ENCODE measurements at regions not wholly inside any gene's neighbourhood (a gene's known extent, or its start where the extent isn't known, plus 50 kb on each side); places are given as distances from the start of the nearest gene placed in this dataset.

DNA sequence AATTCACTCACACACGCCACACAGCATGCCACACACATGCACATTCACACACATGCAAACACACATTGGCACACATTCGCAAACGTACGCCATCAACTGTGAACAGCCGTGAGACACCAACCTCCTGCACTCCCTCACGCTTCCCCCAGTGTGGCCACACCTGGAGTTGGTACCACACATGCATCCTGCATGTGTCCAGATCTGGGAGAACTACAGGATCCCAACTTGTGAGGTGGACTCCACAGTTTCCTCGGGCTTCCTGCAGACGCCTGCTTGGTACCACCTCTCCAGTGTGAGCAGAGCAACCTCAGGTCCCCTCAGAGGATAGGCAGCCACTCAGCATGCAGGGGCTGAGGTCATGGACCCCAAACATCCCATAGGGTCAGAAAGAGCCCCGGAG lies 239.0 kb downstream of the EIPR1 start:
- no peak for DNase-seq

DNA sequence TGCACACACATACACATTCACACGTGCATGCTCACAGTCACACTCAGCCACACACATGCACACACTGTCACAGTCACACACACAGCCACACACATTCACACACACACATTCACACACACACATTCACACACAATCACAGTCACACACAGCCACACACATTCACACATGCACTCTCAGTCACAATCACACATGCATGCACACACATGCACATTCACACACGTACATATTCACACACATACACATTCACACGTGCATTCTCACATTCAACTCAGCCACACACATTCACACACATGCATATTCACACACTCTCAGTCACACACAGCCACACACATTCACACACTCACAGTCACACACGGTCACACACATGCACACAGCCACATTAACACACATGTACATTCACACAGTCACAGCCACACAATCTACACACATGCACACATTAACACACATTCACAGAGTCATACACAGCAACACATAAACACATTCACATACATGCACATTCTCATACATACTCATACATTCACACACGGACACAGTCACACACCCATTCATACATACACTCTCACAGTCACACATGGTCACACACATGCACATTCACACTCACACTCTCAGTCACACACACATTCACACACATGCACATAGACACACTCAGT lies 239.8 kb downstream of the EIPR1 start:
- DNase-seq, result no peak

DNA sequence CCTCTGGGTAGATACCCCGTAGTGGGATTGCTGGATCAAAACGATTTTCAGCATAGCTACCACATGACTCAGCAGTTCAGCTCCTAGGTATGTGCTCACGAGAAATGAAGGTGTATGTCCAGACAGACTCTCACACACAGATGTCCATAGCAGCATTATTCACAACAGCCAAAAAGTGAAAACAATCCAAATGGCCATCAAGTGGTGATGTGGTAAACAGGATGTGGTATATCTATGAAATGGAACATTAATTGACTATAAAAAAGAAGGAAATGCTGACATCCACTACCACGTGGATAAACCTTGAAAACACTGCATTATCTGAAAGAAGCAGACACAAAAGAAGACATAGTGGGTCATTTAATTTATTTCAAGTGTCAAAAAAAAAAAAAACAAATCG lies 241.9 kb downstream of the EIPR1 start:
- no peak for DNase-seq

DNA sequence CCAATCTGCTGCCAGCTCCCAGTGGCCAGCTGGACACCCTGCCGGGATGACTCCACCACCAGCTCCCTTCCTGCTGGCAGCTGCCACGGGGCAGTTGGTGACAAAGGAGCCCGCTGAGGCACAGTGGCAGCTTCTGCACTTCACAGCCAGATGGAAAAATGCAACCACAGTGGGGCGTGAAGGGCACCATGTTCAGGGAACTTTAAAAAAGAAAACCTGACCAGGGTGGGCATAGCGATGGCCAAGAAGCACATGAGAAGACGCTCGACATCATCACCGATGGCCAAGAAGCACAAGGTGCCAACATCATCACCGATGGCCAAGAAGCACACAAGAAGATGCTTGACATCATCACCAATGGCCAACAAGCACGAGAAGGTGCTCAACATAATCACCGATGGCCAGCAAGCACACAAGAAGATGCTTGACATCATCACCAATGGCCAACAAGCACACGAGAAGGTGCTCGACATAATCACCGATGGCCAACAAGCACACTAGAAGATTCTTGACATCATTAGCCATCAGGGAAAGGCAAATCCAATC lies 243.5 kb downstream of the EIPR1 start:
- DNase-seq, result no peak

DNA sequence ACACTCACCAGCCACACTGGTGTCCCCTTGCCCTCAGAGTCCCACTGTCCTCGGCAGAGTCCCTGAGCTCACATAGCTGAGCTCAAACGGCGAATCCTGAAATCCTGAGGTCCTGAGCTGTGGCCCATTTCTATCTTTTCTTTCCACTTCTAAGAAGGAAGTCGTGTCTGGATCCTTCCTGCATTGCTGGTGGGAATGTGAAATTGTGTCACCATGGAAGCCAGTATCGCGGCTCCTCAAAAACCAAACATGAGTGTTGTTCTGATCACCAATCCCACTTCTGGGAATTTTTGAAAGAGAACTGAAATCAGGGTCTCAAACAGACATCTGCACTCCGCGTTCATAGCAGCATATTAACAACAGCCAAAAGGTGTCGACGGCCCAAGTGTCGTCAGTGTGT lies 244.7 kb downstream of the EIPR1 start:
- DNase-seq, result no peak

DNA sequence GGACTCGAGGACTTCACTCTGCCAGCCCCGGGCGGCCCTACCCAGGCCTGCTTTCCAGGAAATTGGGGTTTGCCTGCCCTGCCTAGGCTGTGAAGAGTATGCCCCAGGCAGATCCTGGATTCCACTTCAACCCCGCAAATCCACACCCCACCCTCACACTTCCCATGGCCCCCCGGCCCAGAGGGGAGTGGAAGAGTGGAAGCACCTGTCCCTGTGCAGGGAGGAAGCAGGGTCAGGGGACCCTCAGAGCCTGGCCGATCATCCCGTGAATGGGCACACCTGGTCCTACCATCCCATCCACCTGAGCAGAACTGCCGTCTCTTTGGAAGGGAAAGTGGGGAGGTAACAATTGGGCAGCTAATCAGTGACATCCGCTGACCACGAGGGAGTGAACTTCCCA lies 245.2 kb downstream of the EIPR1 start:
- no peak for DNase-seq

DNA sequence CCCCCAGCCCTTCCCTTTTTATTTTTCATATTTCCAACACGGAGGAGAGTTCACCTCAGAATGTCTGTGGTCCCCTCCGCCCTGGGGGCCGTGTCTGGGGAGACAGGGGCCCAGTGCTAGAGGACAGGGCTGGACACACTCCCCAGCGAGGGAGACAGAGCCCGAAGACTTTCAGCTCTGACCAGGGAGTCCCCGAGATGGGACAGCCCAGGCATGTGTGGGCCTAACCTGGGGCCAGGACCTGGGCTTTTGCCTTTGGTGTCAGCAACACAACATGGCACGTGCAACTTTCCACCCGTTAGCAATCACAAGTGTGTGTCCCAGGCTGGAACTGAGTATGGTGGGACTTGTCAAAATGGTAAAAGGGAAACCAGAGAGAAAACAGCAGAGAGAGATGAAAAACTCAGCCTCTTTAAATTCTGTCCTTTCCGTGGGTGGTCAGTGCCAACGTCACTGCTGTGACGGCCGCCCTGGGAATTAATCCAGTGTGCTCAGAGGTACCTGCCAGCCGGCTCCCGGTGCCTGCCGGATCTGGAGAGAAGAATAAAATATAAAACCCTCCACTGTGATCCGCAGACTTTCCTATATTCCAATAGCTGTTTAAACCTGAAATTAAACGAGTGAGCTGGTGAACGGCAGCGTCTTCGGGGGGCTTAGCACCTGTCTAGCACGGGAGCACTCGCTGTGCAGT lies 245.8 kb downstream of the EIPR1 start:
- DNase-seq, result no peak

DNA sequence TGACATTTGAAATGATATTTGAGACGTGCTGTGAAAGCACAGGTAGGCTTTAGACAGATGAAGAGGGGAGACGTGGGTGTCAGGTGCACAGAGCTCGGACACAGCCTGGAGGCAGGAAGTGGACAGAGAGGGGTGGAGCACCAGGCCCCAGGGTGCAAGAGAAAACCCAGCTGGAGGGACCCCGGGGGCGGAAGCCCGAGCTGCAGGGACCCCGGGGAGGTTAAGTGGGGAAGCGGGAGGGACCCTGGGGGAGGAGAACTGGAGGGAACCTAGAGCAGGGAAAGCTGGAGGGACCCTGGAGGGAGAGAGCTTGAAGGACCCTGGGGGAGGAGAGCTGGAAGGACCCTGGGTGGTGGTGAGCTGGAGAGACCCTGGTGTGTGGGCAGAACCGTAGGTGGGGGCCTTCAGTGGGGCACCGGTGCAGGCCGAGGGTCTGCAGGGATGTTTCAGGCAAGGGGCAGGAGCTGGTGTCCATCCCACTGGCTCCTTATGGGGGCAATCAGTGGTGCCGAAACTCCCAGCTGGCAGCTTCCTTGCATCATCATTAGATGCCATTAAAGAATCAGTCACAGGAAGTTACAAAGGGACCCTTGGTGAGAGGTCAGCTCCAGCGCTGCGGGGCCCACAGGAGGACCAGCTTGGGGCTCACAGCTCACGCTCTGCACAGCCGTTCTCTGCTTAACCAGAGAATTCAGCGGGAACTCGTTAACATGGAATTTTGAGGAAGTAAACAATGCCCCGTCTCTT lies 246.6 kb downstream of the EIPR1 start:
- no peak for DNase-seq

DNA sequence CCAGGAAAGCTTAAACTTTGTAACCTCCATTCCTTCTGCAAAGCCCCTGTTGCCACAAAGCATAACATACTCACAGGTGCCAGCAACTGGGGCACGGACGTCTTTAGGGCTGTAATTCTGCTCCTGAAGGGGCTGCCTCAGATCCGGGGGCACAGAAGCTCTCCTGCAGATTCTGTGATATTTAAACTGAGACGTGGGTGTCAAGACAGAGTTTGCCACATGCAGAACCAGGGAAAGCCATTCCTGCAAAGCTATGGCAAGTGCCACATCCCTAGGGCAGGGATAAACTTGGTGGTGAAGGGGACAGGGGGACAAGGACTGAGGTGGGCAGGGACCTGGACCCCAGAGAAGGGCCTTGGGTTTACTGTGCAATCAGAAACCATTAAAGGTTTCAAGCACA lies 247.2 kb downstream of the EIPR1 start:
- no peak for DNase-seq

DNA sequence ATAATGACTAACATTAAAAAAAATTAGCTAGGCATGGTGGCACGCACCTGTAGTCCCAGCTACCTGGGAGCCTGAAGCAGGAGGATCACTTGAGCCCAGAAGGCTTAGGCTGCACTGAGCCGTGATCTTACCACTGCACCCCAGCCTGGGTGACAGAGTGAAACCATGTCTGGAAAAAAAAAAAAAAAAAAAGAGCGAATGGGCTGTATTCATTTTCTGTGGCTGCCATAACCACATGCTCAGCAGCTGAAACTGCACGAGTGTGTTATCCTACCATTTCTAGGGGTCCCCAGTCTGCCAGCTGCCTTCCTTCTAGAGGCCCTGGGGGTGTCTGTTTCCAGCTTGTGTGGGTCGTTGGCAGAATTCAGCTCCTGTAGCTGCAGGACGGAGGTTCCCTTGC lies 247.8 kb downstream of the EIPR1 start:
- DNase-seq, result no peak

DNA sequence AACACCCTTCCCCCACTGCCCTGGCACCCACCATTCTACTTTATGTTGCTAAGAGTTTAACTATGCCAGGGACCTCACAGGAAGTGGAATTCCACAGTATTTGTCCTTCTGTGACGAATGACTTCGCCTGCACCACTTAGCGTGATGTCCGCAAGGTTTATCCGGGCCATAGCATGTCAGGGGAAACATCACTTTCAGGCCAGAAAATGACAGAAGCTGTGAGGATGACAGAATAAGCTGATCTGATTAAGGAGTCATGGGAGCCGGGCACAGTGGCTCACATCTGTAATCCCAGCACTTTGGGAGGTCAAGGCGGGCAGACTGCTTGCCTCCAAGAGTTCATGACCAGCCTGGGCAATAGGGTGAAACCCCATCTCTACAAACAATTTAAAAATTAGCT lies 248.8 kb downstream of the EIPR1 start:
- DNase-seq, result no peak

DNA sequence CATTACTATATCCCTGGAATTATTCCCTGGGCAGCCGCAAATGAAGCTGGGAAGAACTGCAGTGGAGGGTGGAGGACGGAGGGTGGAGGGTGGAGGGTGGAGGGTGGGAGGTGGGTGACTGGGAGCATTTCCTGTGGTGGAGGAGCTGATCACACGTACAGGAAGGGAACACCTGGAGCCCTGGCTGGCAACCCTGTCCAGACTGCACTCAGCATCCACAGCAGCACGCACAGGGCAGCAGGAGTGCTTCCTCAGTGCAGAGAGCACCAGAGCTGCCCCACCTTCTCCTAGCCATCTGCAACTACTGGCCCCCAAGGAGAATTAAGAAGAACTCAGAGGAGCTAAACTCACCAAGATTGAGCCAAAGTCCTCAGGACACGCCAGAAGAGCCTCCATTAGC lies 249.9 kb downstream of the EIPR1 start:
- DNase-seq, result no peak

DNA sequence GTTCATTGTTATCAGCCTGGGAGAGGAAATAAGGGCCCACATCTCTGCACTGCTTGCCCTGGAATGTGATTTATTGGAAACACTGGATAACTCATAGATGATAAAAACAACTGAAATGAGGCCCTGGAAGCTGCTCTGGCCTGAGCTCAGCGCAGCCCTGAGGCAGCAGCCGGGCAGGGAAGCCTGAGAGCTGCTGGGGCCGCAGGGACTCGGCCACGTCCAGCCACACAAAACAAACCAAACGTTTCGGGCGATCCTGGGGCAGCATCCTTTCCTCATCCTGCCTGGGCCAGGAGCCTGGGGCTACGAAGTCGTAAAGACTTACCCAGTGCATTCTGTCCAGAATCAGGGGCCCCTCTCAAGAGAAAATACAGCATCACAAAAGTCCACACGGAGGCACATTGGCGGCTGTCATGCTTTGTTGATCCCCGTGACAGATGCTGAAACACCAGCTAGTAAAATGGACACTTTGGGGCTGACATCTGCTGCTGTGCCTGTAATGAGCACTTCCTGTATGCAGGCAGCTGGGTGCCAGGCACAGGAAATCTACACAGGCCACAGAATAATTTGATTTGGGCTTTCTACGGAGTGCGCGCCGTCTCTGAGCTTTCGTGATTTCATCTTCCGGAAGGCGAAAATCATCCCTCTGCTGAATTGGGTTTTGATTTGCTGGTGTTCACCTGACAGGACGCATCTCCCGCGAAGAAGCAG lies 250.6 kb downstream of the EIPR1 start:
- no peak for DNase-seq

DNA sequence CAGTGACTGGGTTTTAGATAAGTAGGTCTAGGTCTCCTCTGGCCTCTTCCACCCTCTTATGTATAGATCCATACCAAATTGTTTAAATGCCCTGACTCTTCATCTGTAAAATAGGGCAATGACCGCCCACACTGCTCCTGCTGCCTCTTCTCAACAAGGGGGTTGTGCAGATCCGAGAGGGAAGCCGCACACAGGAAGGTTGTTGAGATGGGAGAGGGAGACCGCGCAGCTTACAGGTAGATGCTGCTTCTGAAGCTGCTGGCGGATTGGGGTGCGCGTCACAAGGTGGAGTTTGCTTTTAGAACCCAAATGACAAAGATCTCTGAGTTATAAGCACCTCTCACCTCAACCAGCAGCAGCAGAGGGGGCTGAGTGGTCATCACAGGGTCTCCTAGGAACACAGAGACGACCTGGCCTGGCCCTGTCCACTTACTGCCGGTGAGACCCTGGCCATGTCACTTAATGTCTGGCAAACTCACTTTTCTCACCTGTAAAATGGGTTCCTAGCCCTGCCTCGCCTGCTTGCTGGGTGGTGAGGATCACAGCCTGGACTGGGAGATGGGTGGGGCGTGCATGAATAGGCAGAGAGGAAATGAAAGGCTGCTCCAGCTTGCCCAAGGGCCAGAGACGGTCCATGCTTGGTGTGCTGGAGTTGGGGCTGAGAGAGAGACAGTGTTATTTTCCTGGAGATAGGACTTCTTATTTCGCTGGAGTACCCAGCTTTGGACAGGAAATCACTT lies 251.3 kb downstream of the EIPR1 start:
- DNase-seq, result no peak

DNA sequence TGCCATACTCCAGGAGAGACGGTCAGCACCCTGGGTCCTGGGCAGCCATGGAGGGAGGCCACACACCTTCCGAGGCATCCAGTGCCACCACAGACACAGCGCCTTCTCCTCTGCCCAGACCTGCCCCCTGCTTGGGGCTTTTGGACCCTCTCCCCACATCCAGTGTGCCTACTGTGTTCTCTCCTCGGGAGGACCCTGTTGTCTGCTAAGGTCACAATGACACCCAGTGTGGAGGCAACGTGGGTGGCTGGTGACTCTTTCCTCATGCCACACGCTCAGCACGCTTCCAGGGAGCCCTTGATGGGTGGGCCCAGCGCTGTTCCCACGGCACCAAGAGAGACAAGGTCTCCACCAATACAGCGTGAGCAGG lies 251.9 kb downstream of the EIPR1 start:
- DNase-seq, result no peak

DNA sequence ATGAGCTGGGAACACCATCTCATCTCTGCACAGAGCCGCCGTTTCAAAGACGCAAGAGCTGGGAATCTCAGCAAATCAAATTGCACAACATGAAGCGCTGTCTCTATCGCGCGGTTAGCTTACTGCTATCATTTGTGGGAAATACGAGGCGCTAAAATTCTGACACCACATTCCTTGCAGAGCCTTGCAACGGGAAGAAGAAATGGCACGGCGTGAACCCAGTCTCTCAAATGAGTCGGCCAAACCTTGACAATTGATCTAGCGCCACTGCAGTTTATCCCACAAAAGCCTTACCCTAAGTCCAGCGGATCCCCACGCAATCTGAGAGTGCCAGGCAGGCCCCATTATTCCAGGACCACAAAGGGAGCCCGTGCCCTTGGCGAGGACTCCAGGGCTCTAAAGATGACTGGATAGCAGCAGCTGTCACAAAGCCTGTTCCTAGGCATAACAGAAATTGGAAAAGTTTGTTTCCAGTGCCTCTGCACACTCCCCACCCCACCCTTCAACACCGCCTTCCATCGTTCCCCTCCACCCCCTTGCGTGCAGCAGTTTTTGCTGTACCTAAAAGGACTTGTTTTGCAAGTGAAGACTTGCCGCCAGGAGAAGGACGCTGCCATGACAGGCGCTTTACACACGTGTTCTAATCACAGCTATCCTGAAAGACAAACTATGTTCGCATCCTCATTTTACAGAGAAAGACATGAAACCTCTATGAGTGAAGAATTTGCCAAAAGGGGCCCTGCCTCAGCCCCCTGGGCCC lies 252.4 kb downstream of the EIPR1 start:
- no peak for DNase-seq

DNA sequence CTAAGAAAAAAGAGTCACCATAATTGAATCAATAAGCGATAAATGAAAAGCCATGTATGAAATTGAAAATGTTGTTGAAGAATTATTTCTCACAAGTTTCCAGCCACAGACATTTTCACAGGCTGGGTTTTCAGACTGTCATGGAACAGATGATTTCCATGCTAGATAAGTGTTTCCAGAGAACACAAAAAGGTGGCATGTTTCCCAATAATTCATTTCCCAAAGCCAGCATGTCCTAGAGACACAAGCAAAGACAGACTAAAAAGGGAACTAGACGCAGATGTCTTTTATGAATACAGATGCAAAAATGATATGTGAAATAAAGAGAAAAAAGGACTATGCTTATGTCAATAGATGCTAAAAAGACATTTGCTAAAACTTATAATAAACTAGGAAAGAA lies 255.1 kb downstream of the EIPR1 start:
- no peak for DNase-seq

DNA sequence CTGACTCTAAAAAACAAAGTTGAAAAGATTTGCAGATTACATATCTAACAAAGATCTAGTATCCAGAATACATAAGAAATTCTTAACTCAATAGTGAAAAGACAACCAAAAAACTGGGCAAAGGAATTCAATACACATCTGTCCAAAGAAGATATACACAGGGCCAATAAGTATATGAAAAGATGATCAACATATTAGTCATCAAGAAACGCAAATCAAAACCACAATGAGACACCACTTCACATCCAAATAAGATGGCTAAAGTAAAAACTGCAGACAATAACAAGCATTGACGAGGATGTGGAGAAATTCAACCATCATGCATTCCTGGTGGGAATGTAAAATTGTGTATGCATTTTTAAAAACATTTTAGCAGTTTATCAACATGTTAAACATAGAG lies 256.0 kb downstream of the EIPR1 start:
- DNase-seq, result no peak

DNA sequence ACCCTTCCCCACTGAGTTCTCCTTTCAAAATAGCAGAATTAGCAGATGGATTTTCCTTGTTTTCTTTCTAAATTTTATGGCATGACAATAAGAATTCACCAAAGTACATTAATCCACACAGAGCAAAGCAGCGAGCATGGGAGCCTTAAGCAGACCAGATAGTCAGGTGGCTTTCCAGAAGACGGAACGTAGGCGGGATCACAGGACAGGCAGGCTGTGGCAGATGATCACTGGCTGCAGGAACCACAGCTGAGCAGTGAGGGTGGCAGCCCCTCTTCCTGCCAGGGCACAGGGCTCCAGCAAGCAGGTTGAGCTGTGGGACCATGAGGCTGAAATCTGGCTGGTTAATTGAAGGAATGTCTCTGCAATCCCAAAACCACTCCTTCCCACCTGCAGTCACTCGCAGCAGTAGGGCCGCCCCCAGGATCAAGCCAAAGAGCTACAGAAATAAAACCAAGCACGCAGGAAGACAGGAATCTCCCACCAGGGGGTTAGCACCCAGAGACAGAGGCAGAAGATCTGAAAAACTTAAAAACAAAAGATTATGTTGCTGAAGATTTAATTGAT lies 259.9 kb downstream of the EIPR1 start:
- DNase-seq, result no peak

DNA sequence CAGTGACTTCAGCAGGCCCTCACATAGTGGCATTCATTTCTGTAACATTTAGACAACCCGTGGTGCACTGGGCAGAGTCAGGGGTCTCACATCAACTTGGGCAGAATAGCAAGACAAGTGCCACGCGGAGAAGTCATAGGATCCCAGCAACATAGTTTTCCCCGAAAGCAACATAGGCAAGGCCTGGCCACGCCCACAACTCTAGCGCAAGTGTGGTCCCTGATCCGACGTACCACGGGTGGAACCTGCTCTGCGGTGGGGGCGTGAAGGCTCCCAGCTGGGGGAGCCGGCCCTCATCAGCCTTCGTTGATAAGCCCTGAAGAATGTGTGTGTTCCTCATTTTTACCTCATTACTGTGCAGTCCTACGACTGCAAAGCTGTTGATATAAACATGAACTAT lies 261.2 kb downstream of the EIPR1 start:
- DNase-seq, result no peak

DNA sequence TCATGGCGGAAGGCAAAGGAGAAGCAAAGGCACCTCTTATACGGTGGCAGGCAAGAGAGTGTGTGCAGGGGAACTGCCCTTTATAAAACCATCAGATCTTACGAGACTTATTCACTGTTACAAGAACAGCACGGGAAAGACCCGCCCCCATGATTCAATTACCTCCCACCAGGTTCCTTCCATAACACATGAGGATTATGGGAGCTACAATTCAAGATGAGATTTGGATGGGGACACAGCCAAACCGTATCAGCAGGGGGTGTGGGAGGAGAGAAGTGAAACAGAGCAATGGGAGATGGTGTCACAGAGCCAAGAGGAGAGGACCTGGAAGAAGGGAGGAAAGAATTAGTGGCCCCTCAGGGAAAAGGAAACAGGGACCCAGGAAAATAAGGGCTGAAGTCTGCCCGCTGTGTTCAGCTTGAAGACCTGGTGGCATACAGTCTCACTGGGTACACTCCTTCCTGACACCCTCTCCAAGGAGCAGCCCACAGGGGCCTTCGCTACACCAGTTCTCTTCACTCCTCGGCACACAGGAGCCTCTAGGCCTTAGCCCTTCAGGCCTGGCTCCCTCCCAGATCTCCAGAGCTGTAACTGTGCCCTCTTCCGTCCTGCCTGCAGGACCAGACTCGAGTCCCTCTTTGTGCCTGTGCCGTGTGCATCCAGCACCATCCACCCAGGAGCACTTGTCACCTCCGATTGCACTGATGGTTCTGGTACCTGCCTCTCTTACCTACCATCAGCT lies 262.1 kb downstream of the EIPR1 start:
- no peak for DNase-seq

All from CD4-positive, alpha-beta T cell treated with Interferon gamma for 1 hour (primary cell).